ENCODE measurements at regions not wholly inside any gene's neighbourhood (a gene's known extent, or its start where the extent isn't known, plus 50 kb on each side); places are given as distances from the start of the nearest gene placed in this dataset.

DNA sequence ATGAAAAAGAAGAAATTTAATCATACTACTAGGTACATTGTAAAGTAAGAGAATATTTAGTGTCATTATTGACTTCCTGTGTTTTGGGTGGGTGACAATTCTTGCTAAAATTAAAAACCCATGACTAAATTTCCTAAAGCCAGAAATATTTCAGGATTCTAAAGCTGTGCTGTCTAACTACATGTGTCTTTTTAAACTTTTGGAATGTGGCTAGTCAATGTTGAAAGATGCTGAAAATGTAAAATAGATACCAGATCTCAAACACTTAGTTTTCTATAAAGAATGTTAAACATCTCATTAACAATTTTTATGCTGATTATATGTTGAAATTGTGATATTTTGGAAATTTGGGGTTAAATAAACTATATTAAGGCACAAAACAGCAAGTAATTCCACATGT, 308.9 kb upstream of the TMCO5A start:
- Histone ChIP-seq H3K4me1 (no peaks in the 10 kb centered on the region), H3K9me3 (no peaks in the 10 kb centered on the region), H3K27me3 (no peaks in the 10 kb centered on the region), H3K4me3 (no peak overlapping the region), H3K36me3 (ENCODE audit: low read depth, missing control alignments) (no peaks in the 10 kb centered on the region), H3K27ac (no peak overlapping the region)
- TF ChIP-seq, protein P1, sequence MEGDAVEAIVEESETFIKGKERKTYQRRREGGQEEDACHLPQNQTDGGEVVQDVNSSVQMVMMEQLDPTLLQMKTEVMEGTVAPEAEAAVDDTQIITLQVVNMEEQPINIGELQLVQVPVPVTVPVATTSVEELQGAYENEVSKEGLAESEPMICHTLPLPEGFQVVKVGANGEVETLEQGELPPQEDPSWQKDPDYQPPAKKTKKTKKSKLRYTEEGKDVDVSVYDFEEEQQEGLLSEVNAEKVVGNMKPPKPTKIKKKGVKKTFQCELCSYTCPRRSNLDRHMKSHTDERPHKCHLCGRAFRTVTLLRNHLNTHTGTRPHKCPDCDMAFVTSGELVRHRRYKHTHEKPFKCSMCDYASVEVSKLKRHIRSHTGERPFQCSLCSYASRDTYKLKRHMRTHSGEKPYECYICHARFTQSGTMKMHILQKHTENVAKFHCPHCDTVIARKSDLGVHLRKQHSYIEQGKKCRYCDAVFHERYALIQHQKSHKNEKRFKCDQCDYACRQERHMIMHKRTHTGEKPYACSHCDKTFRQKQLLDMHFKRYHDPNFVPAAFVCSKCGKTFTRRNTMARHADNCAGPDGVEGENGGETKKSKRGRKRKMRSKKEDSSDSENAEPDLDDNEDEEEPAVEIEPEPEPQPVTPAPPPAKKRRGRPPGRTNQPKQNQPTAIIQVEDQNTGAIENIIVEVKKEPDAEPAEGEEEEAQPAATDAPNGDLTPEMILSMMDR (IDR thresholded peaks at IDR 0.05) = no peak
- no peak for TF ChIP-seq POLR2A (IDR thresholded peaks at IDR 0.05)
- no peak for DNase-seq
- intact Hi-C loops (cut with DNase I; ENCODE audit: low total_unique reads) = loop anchor here (10.0 kb wide), 1 partner anchor 61 kb away; no protein-coding TSS in a partner anchor

DNA sequence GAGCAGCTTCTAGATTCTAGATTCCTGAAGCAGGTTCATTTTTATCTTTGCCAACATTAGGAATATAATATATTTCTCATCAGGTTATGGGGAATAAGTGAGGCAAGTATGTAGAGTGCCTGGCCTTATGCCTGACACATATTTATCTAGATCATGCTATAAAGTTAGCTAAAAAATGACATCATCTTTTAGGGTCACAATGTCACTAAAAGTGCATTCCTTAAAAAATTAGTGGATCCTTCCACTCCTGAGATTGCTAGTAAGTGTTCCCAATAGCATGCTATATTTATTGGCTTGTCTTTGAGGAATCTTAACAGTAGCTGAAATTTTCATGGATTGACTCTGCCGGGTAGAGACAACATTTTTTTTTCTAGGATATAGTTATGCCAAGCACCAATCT, 305.9 kb upstream of the TMCO5A start:
- intact Hi-C loops (cut with DNase I; ENCODE audit: low total_unique reads) = loop anchor here (10.0 kb wide), 1 partner anchor 64 kb away; no protein-coding TSS in a partner anchor
- WGBS, 2 donors = 67 to 75% methylated on average over 1 of the region's 1 CpG
- Histone ChIP-seq H3K4me1 (no peaks in the 10 kb centered on the region), H3K27ac (no peak overlapping the region), H3K4me3 (no peak overlapping the region), H3K9me3 (no peaks in the 10 kb centered on the region), H3K36me3 (ENCODE audit: low read depth, missing control alignments) (no peaks in the 10 kb centered on the region), H3K27me3 (no peaks in the 10 kb centered on the region)
- TF ChIP-seq, protein P1 (IDR thresholded peaks at IDR 0.05) = no peak
- TF ChIP-seq POLR2A (IDR thresholded peaks at IDR 0.05) = no peak
- no peak for DNase-seq

DNA sequence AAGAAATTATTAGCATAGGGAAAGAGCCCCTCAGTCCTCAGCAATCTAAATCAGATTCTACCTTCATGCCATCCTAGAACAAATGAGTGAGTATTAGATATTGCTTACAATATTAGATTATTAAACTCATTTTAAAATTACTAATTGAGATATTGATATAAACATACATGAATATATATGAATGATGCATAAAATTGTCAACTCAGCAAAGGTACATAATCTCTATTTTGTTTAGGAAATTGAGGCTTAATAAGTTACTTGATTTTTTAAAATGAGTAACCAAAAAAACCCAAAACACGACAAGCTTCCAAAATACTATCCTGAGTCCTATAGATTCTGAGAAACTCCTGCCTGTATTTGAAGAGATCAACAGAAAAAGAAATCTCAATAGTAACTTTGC, 297.7 kb upstream of the TMCO5A start:
- Histone ChIP-seq H3K36me3 (ENCODE audit: low read depth, missing control alignments) (no peaks in the 10 kb centered on the region), H3K4me3 (no peak overlapping the region), H3K4me1 (no peaks in the 10 kb centered on the region), H3K9me3 (no peaks in the 10 kb centered on the region), H3K27me3 (no peaks in the 10 kb centered on the region), H3K27ac (no peak overlapping the region)
- no peak for TF ChIP-seq POLR2A (IDR thresholded peaks at IDR 0.05)
- TF ChIP-seq, protein P1 (IDR thresholded peaks at IDR 0.05) = no peak
- intact Hi-C loops (cut with DNase I; ENCODE audit: low total_unique reads) = no loop called here
- 86% methylated on average over 1 of the region's 1 CpG for WGBS, 2 donors
- DNase-seq = no peak

DNA sequence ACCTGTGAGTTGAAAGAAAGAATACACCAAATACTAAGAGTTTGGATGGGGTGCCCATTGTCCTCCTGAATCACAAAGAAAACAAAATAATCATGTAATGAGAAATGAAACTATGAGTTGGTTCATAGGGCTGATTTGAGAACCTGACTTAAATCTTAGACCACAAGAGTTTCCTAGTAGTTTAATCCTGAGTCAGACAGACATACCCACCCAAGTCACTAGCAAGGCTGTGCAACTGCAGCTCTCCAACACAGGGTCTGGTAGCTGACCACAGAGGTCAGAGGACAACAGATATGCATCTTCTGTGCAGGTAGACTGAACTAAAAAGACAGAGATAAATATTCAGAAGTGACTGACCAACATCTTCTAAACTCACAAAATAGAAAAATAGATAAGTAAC, 296.3 kb upstream of the TMCO5A start:
- intact Hi-C loops (cut with DNase I; ENCODE audit: low total_unique reads) = no loop called here
- Histone ChIP-seq H3K4me3 (no peak overlapping the region), H3K27me3 (no peaks in the 10 kb centered on the region), H3K4me1 (no peaks in the 10 kb centered on the region), H3K9me3 (no peaks in the 10 kb centered on the region), H3K27ac (no peak overlapping the region), H3K36me3 (ENCODE audit: low read depth, missing control alignments) (no peaks in the 10 kb centered on the region)
- no peak for TF ChIP-seq POLR2A (IDR thresholded peaks at IDR 0.05)
- TF ChIP-seq, protein P1 (IDR thresholded peaks at IDR 0.05) = no peak
- DNase-seq = no peak

DNA sequence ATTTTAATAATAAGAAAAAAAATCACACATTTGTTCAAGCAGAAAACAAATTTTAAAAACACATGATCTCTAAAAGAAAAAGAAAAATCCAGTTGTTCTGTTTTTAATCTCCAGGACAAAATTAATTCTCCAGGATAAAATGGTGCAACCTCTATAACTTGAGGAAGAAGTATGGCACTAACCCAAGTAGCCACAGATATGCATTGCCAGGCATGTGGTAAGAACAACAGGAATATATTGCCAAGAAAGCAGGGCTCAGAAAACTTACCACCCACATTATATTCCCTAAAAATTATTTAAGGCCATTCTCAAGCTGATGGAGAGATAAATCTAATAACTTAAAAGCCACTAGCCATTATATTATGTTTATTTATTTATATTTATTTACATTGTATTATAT, 295.7 kb upstream of the TMCO5A start:
- Histone ChIP-seq H3K27ac (no peak overlapping the region), H3K4me1 (no peaks in the 10 kb centered on the region), H3K4me3 (no peak overlapping the region), H3K36me3 (ENCODE audit: low read depth, missing control alignments) (no peaks in the 10 kb centered on the region), H3K27me3 (no peaks in the 10 kb centered on the region), H3K9me3 (no peaks in the 10 kb centered on the region)
- DNase-seq = no peak
- intact Hi-C loops (cut with DNase I; ENCODE audit: low total_unique reads) = no loop called here
- TF ChIP-seq, protein P1 (IDR thresholded peaks at IDR 0.05) = no peak
- TF ChIP-seq POLR2A (IDR thresholded peaks at IDR 0.05) = no peak

Data from testis (tissue), 2 donors.